Nephron progenitor cell (in vitro differentiated cells): ENCODE measurements at regions not wholly inside any gene's neighbourhood (a gene's known extent, or its start where the extent isn't known, plus 50 kb on each side); places are given as distances from the start of the nearest gene placed in this dataset.

Experiments
- DNase-seq: peaks from one replicate; pipeline ENCODE4 v3.0.0; 2021
- H3K27ac Mint-ChIP-seq: 2 replicates; pipeline ENCODE4 v1.8.0; 2021; ENCODE audit warnings: mild to moderate bottlenecking, moderate library complexity, mixed read lengths
- H3K27me3 Mint-ChIP-seq: 2 replicates; pipeline ENCODE4 v1.8.0; 2021; ENCODE audit warnings: mild to moderate bottlenecking, low read depth, mixed read lengths; ENCODE audit not compliant: poor library complexity
- H3K36me3 Mint-ChIP-seq: 2 replicates; pipeline ENCODE4 v1.8.0; 2021; ENCODE audit warnings: low read depth, mixed read lengths
- H3K4me1 Mint-ChIP-seq: 2 replicates; pipeline ENCODE4 v1.8.0; 2021; ENCODE audit warnings: mixed read lengths
- H3K4me3 Mint-ChIP-seq: 2 replicates; pipeline ENCODE4 v1.8.0; 2021; ENCODE audit warnings: mild to moderate bottlenecking, moderate library complexity, mixed read lengths
- H3K9me3 Mint-ChIP-seq: 2 replicates; pipeline ENCODE4 v1.8.0; 2021; ENCODE audit warnings: mild to moderate bottlenecking, moderate library complexity, mixed read lengths
- TF ChIP-seq, protein P1 (sequence below): fragments of 200-600 bp; sonication (generic); IDR thresholded peaks from 2 replicates; pipeline ENCODE4 v1.5.0; 2021; ENCODE audit warnings: antibody characterized with exemption

GRCh38 chr9:87393706-87394230, 103.9 kb upstream of the DAPK1 start:
- Mint-ChIP-seq H3K4me1 (peaks cover 16% of the 10 kb centered on the region), H3K27ac (no peak overlapping the region), H3K9me3 (no peaks in the 10 kb centered on the region), H3K27me3 (peaks cover 3% of the 10 kb centered on the region), H3K36me3 (no peaks in the 10 kb centered on the region), H3K4me3 (no peak overlapping the region)
- no peak for DNase-seq
- TF ChIP-seq, protein P1, sequence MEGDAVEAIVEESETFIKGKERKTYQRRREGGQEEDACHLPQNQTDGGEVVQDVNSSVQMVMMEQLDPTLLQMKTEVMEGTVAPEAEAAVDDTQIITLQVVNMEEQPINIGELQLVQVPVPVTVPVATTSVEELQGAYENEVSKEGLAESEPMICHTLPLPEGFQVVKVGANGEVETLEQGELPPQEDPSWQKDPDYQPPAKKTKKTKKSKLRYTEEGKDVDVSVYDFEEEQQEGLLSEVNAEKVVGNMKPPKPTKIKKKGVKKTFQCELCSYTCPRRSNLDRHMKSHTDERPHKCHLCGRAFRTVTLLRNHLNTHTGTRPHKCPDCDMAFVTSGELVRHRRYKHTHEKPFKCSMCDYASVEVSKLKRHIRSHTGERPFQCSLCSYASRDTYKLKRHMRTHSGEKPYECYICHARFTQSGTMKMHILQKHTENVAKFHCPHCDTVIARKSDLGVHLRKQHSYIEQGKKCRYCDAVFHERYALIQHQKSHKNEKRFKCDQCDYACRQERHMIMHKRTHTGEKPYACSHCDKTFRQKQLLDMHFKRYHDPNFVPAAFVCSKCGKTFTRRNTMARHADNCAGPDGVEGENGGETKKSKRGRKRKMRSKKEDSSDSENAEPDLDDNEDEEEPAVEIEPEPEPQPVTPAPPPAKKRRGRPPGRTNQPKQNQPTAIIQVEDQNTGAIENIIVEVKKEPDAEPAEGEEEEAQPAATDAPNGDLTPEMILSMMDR: no peak

DNA sequence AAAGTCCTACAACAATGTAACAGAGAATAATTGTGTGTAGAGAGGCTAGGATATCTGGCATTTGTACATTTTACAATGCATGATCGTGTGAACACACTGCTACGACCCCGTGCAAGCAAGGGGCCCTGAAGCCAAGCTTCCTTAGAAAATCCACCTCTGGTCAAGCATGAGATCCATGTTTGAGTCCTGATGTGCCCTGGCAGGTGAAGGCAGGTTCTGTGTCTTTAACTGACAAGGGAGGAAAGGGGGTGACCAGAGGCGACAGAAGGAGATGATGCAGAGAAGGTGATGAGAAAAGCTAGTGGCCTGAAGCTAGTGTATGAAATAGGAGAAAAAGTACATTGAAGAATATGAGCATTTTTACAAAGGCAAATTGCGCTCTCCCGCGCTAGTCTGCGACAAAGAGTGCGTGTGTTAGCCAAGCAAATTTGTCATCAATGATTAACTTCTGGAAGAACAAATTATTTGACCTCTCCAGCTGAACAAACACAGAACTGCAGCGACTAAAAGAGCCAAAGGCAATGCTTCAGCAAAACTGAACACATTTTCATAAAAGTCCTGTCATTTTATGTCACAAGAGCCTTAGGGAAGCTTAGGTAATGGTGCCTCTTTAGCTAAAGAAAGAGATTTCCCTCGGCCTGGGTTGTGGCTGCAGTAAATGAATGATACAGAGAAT, 101.7 kb upstream of the DAPK1 start:
- no peak for DNase-seq
- H3K36me3 Mint-ChIP-seq: no peaks in the 10 kb centered on the region
- TF ChIP-seq, protein P1: no peak
- H3K4me1 Mint-ChIP-seq: peaks cover 16% of the 10 kb centered on the region
- H3K9me3 Mint-ChIP-seq: no peaks in the 10 kb centered on the region
- H3K27me3 Mint-ChIP-seq: peaks cover 3% of the 10 kb centered on the region
- no peak overlapping the region for H3K27ac Mint-ChIP-seq
- H3K4me3 Mint-ChIP-seq: no peak overlapping the region

GRCh38 chr9:87401681-87402080, 96.0 kb upstream of the DAPK1 start:
- H3K27ac Mint-ChIP-seq: no peak overlapping the region
- no peaks in the 10 kb centered on the region for H3K36me3 Mint-ChIP-seq
- peaks cover 5% of the 10 kb centered on the region for H3K27me3 Mint-ChIP-seq
- no peak overlapping the region for H3K4me3 Mint-ChIP-seq
- no peak for DNase-seq
- H3K9me3 Mint-ChIP-seq: no peaks in the 10 kb centered on the region
- TF ChIP-seq, protein P1: no peak
- H3K4me1 Mint-ChIP-seq: peaks cover 23% of the 10 kb centered on the region

DNA sequence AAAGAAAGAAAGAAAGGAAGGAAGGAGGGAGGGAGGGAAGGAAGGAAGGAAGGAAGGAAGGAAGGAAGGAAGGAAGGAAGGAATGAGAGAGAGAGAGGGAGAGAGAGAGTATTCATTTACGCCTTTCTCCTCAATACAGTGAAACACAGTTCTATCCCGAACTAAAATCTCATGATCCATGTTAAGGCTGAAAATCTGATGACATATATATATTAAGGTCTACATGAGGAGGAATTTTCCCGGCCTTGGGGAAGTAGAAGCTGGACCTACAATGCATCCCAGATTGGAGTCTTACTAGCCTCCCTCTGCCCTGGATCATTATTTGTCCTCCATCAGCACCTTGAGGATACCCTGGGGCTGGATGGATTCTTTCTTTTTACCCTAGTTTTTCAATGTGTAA, 95.1 kb upstream of the DAPK1 start:
- Mint-ChIP-seq H3K9me3 (no peaks in the 10 kb centered on the region), H3K4me1 (peaks cover 28% of the 10 kb centered on the region), H3K27ac (no peak overlapping the region), H3K36me3 (no peaks in the 10 kb centered on the region), H3K4me3 (no peak overlapping the region), H3K27me3 (peaks cover 5% of the 10 kb centered on the region)
- TF ChIP-seq, protein P1: no peak
- DNase-seq: no peak

GRCh38 chr9:87405677-87406542, 91.8 kb upstream of the DAPK1 start:
- Mint-ChIP-seq H3K9me3 (no peaks in the 10 kb centered on the region), H3K4me3 (no peak overlapping the region), H3K27ac (no peak overlapping the region), H3K4me1 (peaks cover 34% of the 10 kb centered on the region), H3K27me3 (peaks cover 24% of the 10 kb centered on the region), H3K36me3 (no peaks in the 10 kb centered on the region)
- DNase-seq: no peak
- TF ChIP-seq, protein P1: no peak
